ENCODE measurements at regions not wholly inside any gene's neighbourhood (a gene's known extent, or its start where the extent isn't known, plus 50 kb on each side); places are given as distances from the start of the nearest gene placed in this dataset.
A peak's percentile ranks its signal among the peaks of the same experiment; 100 is the strongest.

DNA sequence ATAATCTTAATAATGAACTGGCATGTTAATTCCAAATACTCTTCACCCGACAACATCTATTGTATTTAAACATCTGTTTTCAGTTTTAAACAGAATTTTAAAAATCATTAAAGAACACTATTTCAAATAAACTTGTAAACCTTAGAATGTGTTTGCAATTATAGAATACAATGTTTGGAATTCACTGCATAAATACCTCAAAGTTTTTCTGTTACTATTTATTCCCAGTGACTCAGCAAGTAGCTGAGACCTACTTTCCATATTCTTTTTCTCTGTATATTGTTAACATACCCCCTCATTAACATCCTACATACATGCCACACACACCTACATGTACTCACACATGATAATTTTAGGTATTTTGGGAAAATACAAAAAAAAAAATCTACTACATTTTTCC, 1134.3 kb downstream of the SLITRK1 start:
- Histone ChIP-seq H3K27ac (no peak overlapping the region), H3K36me3 (no peaks in the 10 kb centered on the region), H3K9me3 (no peaks in the 10 kb centered on the region), H3K27me3 (no peaks in the 10 kb centered on the region), H3K4me3 (no peak overlapping the region), H3K4me1 (peaks cover 0 to 17% (median 13%) of the 10 kb centered on the region in 4 donors)
- 66% methylated on average over 1 of the region's 1 CpG for WGBS, 2 donors
- no peak for DNase-seq
- intact Hi-C loops (cut with DNase I) = no loop called here
- no peak for TF ChIP-seq POLR2AphosphoS5 (IDR thresholded peaks at IDR 0.05)
- TF ChIP-seq EP300 (IDR thresholded peaks at IDR 0.05) = no peak
- no peak for TF ChIP-seq POLR2A (IDR thresholded peaks at IDR 0.05)
- no peak for TF ChIP-seq CTCF (IDR thresholded peaks at IDR 0.05)

DNA sequence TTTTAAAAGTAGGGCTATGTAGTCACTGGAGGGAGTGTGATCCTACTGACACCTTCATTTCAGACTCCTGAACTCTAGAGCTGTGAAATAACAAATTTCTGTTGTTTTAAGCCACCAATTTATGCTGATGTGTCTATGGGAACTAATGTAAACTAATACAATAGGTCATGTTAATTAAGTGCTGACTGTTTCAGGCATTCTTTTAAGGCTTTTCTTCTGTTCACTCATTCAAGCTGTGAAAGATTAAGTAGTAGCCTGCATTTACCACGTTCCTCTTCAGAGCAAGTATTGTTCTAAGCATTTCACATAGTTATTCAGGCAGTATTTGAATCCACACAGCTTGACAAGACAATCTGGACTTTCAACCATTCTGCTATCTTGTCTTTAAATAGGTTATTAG, 1135.0 kb downstream of the SLITRK1 start:
- intact Hi-C loops (cut with DNase I) = no loop called here
- Histone ChIP-seq H3K4me3 (no peak overlapping the region), H3K4me1 (peaks cover 0 to 17% (median 13%) of the 10 kb centered on the region in 4 donors), H3K27me3 (no peaks in the 10 kb centered on the region), H3K27ac (no peak overlapping the region), H3K9me3 (no peaks in the 10 kb centered on the region), H3K36me3 (no peaks in the 10 kb centered on the region)
- TF ChIP-seq EP300 (IDR thresholded peaks at IDR 0.05) = no peak
- TF ChIP-seq CTCF (IDR thresholded peaks at IDR 0.05) = no peak
- TF ChIP-seq POLR2A (IDR thresholded peaks at IDR 0.05) = no peak
- TF ChIP-seq POLR2AphosphoS5 (IDR thresholded peaks at IDR 0.05) = no peak
- 3 to 30% methylated on average over 1 of the region's 1 CpG for WGBS, 2 donors
- DNase-seq = no peak

GRCh38 chr13:82740442-82740841, 1141.8 kb downstream of the SLITRK1 start:
- TF ChIP-seq POLR2AphosphoS5 (IDR thresholded peaks at IDR 0.05) = no peak
- TF ChIP-seq CTCF (IDR thresholded peaks at IDR 0.05) = no peak
- no peak for TF ChIP-seq POLR2A (IDR thresholded peaks at IDR 0.05)
- TF ChIP-seq EP300 (IDR thresholded peaks at IDR 0.05) = no peak
- H3K27ac ChIP-seq = no peak overlapping the region
- WGBS, 2 donors = 82 to 87% methylated on average over 4 of the region's 4 CpGs
- H3K4me1 ChIP-seq = no peaks in the 10 kb centered on the region
- DNase-seq = peak; percentile 57
- H3K36me3 ChIP-seq = no peaks in the 10 kb centered on the region
- intact Hi-C loops (cut with DNase I) = no loop called here
- H3K4me3 ChIP-seq = no peak overlapping the region
- peaks cover 0 to 4% (median 0%) of the 10 kb centered on the region in 4 donors for H3K9me3 ChIP-seq
- no peaks in the 10 kb centered on the region for H3K27me3 ChIP-seq

GRCh38 chr13:82739881-82740280, 1142.4 kb downstream of the SLITRK1 start:
- DNase-seq = no peak
- no peaks in the 10 kb centered on the region for H3K36me3 ChIP-seq
- no peaks in the 10 kb centered on the region for H3K27me3 ChIP-seq
- no peak overlapping the region for H3K4me3 ChIP-seq
- WGBS, 2 donors = 88 to 89% methylated on average over 1 of the region's 1 CpG
- intact Hi-C loops (cut with DNase I) = no loop called here
- H3K4me1 ChIP-seq = no peaks in the 10 kb centered on the region
- TF ChIP-seq CTCF (IDR thresholded peaks at IDR 0.05) (no peak), POLR2AphosphoS5 (IDR thresholded peaks at IDR 0.05) (no peak), POLR2A (IDR thresholded peaks at IDR 0.05) (no peak), EP300 (IDR thresholded peaks at IDR 0.05) (no peak)
- no peak overlapping the region for H3K27ac ChIP-seq
- peaks cover 0 to 5% (median 0%) of the 10 kb centered on the region in 4 donors for H3K9me3 ChIP-seq

DNA sequence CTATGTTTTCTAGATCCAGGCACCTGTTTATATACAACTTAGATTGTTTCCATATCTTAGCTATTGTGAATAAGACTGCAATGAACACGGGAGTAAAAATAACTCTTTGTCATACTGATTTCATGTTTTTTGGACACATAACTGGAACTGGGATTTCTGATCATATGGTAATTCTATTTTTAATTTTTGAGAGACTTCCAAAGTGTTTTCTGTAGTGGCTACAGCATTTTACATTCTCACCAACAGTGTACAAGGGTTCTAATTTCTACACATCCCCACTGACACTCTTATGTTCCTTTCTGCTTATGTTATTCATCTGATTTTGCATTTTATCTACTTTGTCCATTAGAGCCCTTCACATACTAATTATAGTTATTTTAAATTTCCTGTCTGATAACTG, 1152.9 kb downstream of the SLITRK1 start:
- 80 to 87% methylated on average over 1 of the region's 1 CpG for WGBS, 2 donors
- no peak for DNase-seq
- no peaks in the 10 kb centered on the region for H3K36me3 ChIP-seq
- peaks cover 0 to 6% (median 0%) of the 10 kb centered on the region in 4 donors for H3K4me1 ChIP-seq
- intact Hi-C loops (cut with DNase I) = no loop called here
- H3K4me3 ChIP-seq = no peak overlapping the region
- no peak for TF ChIP-seq POLR2AphosphoS5 (IDR thresholded peaks at IDR 0.05)
- no peak for TF ChIP-seq CTCF (IDR thresholded peaks at IDR 0.05)
- no peak for TF ChIP-seq EP300 (IDR thresholded peaks at IDR 0.05)
- TF ChIP-seq POLR2A (IDR thresholded peaks at IDR 0.05) = no peak
- no peaks in the 10 kb centered on the region for H3K9me3 ChIP-seq
- H3K27ac ChIP-seq = no peak overlapping the region
- no peaks in the 10 kb centered on the region for H3K27me3 ChIP-seq

Measured in sigmoid colon (tissue), 6 donors.